Activated CD4-positive, alpha-beta memory T cell treated with anti-CD3 and anti-CD28 coated beads, Interleukin-2, amount 10 ng/mL, durations not matched to agents 7 days and 5 days (primary cell): ENCODE measurements at regions not wholly inside any gene's neighbourhood (a gene's known extent, or its start where the extent isn't known, plus 50 kb on each side); places are given as distances from the start of the nearest gene placed in this dataset.

Experiments
- CTCF ChIA-PET: fragments of 350-600 bp; sonication (Branson Sonifier 250); formaldehyde crosslinking; loops from one replicate; lab custom pipeline; 2021; ENCODE audit warnings: antibody characterized with exemption, inconsistent platforms; lab: Charles Lee
- POLR2A ChIA-PET: fragments of 350-600 bp; sonication (Branson Sonifier 250); formaldehyde crosslinking; loops from one replicate; lab custom pipeline; 2021; ENCODE audit warnings: antibody characterized with exemption; lab: Charles Lee
- DNase-seq: peaks from one replicate; pipeline ENCODE4 v3.0.0-alpha.2; 2020
- H3K27ac Mint-ChIP-seq: one replicate; pipeline ENCODE4 v1.8.0; 2021; ENCODE audit warnings: mild to moderate bottlenecking, mixed read lengths
- H3K27me3 Mint-ChIP-seq: one replicate; pipeline ENCODE4 v1.8.0; 2021; ENCODE audit warnings: mixed read lengths
- H3K36me3 Mint-ChIP-seq: one replicate; pipeline ENCODE4 v1.8.0; 2021; ENCODE audit warnings: low read depth, mixed read lengths
- H3K4me1 Mint-ChIP-seq: one replicate; pipeline ENCODE4 v1.8.0; 2021; ENCODE audit warnings: mixed read lengths
- H3K4me3 Mint-ChIP-seq: one replicate; pipeline ENCODE4 v1.8.0; 2021; ENCODE audit warnings: mild to moderate bottlenecking, mixed read lengths
- H3K9me3 Mint-ChIP-seq: one replicate; pipeline ENCODE4 v1.8.0; 2021; ENCODE audit warnings: mixed read lengths

DNA sequence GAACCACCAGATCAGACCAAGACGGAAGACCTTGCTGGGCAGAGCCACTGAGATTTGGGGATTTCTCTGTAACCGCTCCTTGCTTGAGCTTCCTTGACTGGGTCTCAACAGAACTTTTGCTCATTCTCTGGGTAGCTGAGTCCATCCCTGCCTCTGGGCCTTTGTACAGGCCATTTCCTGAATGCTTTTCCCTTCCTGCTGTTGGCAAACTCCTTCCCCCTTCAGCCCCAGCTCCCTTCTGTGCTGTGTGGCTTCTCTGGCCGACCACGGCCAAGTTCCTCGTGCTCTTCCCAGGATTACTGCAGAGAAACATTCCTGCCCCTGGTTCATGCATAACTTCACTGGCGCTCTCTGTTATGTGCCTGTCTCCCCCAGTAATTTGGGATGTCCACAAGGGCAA lies 150.5 kb upstream of the GPR26 start:
- Mint-ChIP-seq H3K27me3 (peaks cover under 1% of the 10 kb centered on the region), H3K9me3 (no peaks in the 10 kb centered on the region)
- CTCF ChIA-PET, result no interaction called here

DNA sequence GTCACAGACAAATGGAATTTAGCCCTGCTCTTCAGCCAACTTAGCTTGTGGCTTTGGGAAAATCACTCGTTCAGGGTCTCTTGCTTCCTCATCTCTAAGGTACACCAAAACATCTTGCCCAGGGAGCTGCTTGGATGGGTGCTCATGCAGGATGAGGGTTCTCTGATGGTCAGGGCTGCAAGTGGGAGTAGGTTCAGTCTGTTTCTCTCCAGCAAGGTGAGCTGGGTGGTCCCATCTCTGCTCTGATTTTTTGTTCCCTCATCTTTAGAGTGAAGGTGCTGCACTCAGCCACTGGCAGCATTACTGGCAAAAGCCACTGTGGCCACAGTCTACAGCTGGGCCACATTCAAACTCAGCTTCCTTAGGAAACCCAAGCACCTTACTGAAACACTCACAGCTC lies 149.9 kb upstream of the GPR26 start:
- CTCF ChIA-PET, result no interaction called here
- H3K36me3 Mint-ChIP-seq, result no peaks in the 10 kb centered on the region
- H3K4me3 Mint-ChIP-seq, result no peak overlapping the region
- H3K27ac Mint-ChIP-seq, result no peak overlapping the region
- H3K4me1 Mint-ChIP-seq, result no peaks in the 10 kb centered on the region
- POLR2A ChIA-PET, result no interaction called here
- no peak for DNase-seq
- no peaks in the 10 kb centered on the region for H3K27me3 Mint-ChIP-seq
- no peaks in the 10 kb centered on the region for H3K9me3 Mint-ChIP-seq

More for the DNA sequence above, 150.5 kb upstream of the GPR26 start:
- H3K36me3 Mint-ChIP-seq, result no peaks in the 10 kb centered on the region
- H3K4me1 Mint-ChIP-seq, result no peaks in the 10 kb centered on the region
- POLR2A ChIA-PET, result no interaction called here
- DNase-seq, result no peak
- no peak overlapping the region for H3K27ac Mint-ChIP-seq
- no peak overlapping the region for H3K4me3 Mint-ChIP-seq

DNA sequence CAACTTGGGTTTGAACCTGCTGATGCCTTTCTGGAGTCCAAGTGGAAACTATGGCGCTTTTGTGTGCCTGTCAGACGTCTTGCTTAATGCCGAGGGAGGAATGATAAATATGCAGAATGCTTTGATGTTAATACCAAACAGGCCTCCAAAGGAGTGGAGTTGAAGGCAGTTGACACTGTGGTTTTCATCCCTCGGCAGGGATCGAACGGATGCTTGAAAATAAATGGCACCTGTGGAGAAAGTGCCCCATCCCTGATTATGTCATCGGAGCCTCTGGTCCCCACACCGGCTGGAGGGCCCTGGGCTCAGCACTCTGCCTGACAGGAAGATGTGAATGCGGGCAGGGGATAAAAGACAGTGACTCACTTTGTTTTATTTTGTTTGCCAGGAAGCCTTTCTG lies 148.7 kb upstream of the GPR26 start:
- no peaks in the 10 kb centered on the region for H3K36me3 Mint-ChIP-seq
- H3K4me3 Mint-ChIP-seq, result no peak overlapping the region
- POLR2A ChIA-PET, result no interaction called here
- DNase-seq, result no peak
- CTCF ChIA-PET, result no interaction called here
- H3K27ac Mint-ChIP-seq, result no peak overlapping the region
- H3K9me3 Mint-ChIP-seq, result no peaks in the 10 kb centered on the region
- H3K4me1 Mint-ChIP-seq, result no peaks in the 10 kb centered on the region
- H3K27me3 Mint-ChIP-seq, result no peaks in the 10 kb centered on the region

DNA sequence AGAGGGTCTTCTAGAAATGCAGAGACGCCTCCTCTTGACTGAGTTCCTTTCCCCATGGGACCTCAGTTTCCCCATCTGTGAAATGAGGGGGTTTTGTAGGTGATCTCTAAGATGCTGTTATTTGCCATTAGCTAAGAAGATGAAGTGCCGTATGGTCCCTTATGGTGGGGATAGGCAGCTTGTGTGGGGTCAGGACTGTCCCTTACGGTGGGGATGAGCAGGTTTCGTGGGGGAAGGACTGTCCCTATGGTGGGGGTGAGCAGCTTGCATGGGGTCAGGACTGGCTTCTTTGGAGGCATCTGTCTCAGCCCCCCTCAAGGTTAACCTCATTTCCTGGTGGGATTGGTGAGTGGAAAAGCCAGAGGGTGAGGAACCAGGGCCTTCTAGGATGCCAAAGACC lies 148.3 kb upstream of the GPR26 start:
- Mint-ChIP-seq H3K36me3 (no peaks in the 10 kb centered on the region), H3K4me1 (no peaks in the 10 kb centered on the region), H3K27ac (no peak overlapping the region), H3K9me3 (no peaks in the 10 kb centered on the region), H3K4me3 (no peak overlapping the region), H3K27me3 (no peaks in the 10 kb centered on the region)
- no peak for DNase-seq
- ChIA-PET CTCF (no interaction called here), POLR2A (no interaction called here)

DNA sequence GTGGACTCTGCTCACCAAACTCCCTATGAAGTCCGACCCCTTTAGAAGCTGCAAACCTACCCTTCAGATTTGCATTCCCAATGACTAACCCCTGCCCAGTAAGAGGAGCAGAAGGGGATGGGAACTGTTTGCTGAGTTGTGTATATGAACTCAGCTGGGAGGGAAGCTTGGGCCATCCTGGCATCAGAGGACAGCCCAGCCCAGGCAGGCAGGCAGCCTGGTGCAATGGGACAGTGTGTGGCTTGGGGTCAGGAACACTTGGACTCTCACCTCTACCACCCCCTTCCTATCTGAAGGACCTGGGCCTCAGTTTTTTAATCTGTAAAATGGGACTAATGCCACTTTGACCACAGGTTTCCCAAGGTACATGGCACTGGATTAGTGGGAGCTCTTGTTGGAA lies 147.4 kb upstream of the GPR26 start:
- CTCF ChIA-PET, result no interaction called here
- POLR2A ChIA-PET, result no interaction called here
- Mint-ChIP-seq H3K27ac (no peak overlapping the region), H3K9me3 (no peaks in the 10 kb centered on the region), H3K27me3 (no peaks in the 10 kb centered on the region), H3K4me3 (no peak overlapping the region), H3K36me3 (no peaks in the 10 kb centered on the region), H3K4me1 (no peaks in the 10 kb centered on the region)
- no peak for DNase-seq

DNA sequence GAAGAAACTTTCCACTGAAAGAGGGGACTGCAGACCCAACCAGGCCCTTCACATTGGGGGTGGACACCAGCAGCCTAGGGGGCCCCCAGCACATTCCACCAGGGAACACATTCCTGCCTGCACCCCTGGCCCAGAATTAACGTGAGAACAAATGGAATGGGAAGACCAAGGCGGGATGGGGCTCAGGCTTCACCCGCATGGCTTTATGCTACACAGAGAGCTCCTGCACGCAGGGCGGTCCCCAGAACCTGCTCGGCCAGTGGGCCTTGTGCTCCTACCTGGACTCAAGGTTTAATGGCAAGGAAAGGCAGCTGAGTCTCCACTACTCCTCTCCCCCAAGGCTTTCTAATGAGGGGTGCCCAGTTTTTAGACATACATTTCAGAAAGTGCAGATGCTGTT lies 146.3 kb upstream of the GPR26 start:
- CTCF ChIA-PET, result no interaction called here
- H3K27ac Mint-ChIP-seq, result no peak overlapping the region
- no peaks in the 10 kb centered on the region for H3K27me3 Mint-ChIP-seq
- DNase-seq, result no peak
- POLR2A ChIA-PET, result no interaction called here
- no peaks in the 10 kb centered on the region for H3K4me1 Mint-ChIP-seq
- H3K9me3 Mint-ChIP-seq, result no peaks in the 10 kb centered on the region
- no peaks in the 10 kb centered on the region for H3K36me3 Mint-ChIP-seq
- no peak overlapping the region for H3K4me3 Mint-ChIP-seq

DNA sequence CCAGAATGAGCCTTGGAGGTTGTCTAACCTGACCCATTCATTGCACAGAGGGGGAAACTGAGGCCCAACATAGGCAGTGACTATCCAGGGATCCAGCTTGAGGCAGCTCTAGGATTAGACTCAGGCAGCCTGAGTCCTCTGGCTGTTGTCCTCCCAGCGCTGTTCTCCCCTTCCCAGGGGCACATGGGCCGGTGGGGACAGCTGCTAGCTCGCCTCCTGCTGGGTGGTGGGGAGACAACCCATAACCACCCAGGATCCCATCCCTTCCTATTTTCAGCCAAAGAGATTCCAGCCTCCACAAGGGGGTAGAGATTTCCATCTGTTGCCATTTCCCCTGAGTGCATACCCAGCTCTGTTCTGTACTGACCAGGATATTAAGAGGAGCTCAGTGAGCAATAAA lies 145.1 kb upstream of the GPR26 start:
- POLR2A ChIA-PET, result no interaction called here
- Mint-ChIP-seq H3K4me1 (no peaks in the 10 kb centered on the region), H3K9me3 (no peaks in the 10 kb centered on the region), H3K4me3 (no peak overlapping the region), H3K36me3 (no peaks in the 10 kb centered on the region), H3K27ac (no peak overlapping the region), H3K27me3 (no peaks in the 10 kb centered on the region)
- CTCF ChIA-PET, result no interaction called here
- no peak for DNase-seq

DNA sequence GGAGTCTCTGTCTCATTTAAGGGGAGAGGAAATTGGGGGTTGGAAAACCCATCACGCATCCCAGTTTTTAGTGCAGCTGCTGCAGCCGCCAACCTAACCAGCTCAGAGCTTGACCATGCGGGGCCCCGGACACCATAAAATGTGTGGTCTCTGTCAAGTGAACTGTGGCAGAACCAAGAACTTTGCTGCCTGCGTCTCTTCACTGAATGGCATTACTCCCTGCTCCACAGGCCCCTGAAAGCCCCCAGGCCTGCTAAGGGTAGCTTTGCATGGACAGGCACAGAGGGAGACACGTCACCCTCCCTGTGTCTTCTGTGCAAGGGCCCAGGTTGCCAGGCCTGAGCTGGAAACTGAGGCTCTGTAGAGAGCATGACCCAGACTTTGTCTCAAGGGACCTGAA lies 144.6 kb upstream of the GPR26 start:
- Mint-ChIP-seq H3K9me3 (no peaks in the 10 kb centered on the region), H3K4me1 (no peaks in the 10 kb centered on the region), H3K27ac (no peak overlapping the region), H3K36me3 (no peaks in the 10 kb centered on the region), H3K4me3 (no peak overlapping the region), H3K27me3 (no peaks in the 10 kb centered on the region)
- ChIA-PET CTCF (no interaction called here), POLR2A (no interaction called here)
- no peak for DNase-seq

DNA sequence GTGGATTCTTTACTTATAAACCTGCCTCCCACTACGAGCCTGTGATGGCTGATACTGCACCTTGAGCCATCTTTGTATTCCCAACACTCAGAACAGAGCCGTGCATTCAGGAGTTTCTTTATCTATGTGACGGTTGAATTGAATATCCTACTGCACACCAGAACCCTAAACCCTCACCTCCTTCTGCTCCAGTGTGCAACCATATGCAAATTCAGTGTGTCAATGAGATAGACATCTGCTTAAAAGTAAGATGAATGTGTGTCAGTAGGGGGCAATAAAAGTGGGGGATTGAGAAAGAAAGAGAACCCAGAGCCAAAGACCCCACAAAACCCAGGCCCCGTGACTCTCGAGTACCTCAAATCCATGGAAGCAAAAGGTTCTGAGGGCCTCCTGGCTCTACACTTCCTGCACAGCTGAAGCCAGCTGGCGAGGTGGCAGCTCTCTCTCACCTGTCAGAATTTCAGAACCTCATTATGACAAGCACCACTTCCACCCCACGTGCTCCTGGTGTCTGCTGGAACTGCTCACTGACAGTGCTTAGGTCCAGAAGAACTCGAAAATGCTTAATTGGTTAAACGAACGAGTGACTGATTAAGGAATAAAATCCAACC lies 143.3 kb upstream of the GPR26 start:
- H3K27ac Mint-ChIP-seq, result no peak overlapping the region
- CTCF ChIA-PET, result no interaction called here
- no peak overlapping the region for H3K4me3 Mint-ChIP-seq
- no peaks in the 10 kb centered on the region for H3K9me3 Mint-ChIP-seq
- DNase-seq, result no peak
- H3K4me1 Mint-ChIP-seq, result no peaks in the 10 kb centered on the region
- POLR2A ChIA-PET, result no interaction called here
- H3K36me3 Mint-ChIP-seq, result no peaks in the 10 kb centered on the region
- H3K27me3 Mint-ChIP-seq, result no peaks in the 10 kb centered on the region

DNA sequence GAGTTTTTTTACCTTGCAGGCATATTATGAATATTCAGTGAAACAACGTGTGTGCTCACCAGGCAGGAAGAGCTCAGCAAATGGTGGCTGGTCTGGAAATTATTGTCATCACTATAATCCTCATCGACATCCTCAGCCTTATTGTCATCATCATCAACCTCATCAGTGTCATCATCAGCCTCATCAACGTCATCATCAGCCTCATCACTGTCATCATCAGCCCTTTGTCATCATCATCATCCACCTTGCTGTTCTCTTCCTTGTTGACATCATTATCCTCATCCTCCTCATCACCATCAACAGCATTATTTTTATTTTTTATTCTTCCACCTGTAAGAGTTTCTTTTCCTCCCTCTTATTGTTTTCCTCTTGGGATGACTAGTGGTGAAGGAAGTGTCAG lies 142.3 kb upstream of the GPR26 start:
- Mint-ChIP-seq H3K27ac (no peak overlapping the region), H3K4me1 (no peaks in the 10 kb centered on the region), H3K4me3 (no peak overlapping the region), H3K9me3 (no peaks in the 10 kb centered on the region), H3K36me3 (no peaks in the 10 kb centered on the region), H3K27me3 (no peaks in the 10 kb centered on the region)
- CTCF ChIA-PET, result no interaction called here
- POLR2A ChIA-PET, result no interaction called here
- no peak for DNase-seq

DNA sequence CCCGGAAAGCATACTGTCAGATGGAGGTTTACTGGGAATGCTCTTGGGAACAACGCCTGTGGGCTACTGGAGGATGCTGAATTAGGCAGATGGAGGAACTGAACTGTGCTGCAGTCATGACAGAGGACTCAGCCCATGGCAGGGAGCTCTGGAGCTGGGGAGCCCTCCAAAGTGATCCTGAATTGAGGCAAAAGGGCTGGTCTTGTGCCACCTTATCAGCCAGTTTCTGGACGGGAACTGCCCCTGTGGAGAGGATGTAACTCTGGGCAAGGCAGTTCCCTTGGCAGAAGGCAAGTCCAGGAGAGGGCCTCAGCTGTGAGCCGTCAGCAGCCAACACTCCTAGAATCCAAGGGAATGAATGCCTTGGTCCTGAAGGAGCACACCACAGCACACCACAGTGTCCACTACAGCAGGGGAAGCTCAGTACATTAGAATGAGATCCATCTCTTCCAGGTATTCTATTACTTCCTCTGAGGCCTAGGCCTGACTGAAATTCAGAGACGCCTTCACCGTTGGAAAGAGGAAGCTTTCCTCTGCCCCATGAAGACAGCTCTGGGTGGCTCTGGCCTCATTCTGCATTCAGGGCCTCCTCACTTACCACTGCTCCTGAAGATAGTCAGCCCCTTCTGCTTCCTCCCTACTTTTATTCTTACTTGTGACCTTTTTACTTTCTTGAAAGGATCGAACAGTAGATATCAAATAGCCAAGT lies 139.6 kb upstream of the GPR26 start:
- CTCF ChIA-PET, result no interaction called here
- Mint-ChIP-seq H3K27me3 (no peaks in the 10 kb centered on the region), H3K4me3 (no peak overlapping the region), H3K4me1 (no peaks in the 10 kb centered on the region), H3K9me3 (no peaks in the 10 kb centered on the region), H3K36me3 (no peaks in the 10 kb centered on the region), H3K27ac (no peak overlapping the region)
- DNase-seq, result no peak
- POLR2A ChIA-PET, result no interaction called here

DNA sequence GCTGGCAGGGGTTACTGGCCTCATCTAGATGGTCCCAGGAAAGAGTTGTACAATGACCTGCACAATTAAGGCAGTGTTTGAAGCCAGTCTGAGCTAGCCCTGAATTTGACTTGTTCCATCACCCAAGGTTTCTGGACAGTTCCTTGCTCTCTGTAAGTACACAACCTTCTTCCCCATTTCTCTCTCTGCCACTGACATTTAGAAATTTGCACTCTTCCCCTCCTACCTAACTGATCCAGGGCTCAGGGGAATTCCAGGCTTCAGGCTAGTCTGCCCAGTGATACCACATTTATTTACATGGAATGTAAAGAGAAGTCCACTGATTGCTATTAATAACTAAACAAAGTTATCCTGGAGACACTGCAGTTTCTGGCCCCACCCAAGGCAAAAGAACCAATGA lies 139.0 kb upstream of the GPR26 start:
- H3K9me3 Mint-ChIP-seq, result no peaks in the 10 kb centered on the region
- no peaks in the 10 kb centered on the region for H3K27me3 Mint-ChIP-seq
- DNase-seq, result no peak
- H3K4me3 Mint-ChIP-seq, result no peak overlapping the region
- H3K27ac Mint-ChIP-seq, result no peak overlapping the region
- no peaks in the 10 kb centered on the region for H3K36me3 Mint-ChIP-seq
- POLR2A ChIA-PET, result no interaction called here
- CTCF ChIA-PET, result no interaction called here
- no peaks in the 10 kb centered on the region for H3K4me1 Mint-ChIP-seq

DNA sequence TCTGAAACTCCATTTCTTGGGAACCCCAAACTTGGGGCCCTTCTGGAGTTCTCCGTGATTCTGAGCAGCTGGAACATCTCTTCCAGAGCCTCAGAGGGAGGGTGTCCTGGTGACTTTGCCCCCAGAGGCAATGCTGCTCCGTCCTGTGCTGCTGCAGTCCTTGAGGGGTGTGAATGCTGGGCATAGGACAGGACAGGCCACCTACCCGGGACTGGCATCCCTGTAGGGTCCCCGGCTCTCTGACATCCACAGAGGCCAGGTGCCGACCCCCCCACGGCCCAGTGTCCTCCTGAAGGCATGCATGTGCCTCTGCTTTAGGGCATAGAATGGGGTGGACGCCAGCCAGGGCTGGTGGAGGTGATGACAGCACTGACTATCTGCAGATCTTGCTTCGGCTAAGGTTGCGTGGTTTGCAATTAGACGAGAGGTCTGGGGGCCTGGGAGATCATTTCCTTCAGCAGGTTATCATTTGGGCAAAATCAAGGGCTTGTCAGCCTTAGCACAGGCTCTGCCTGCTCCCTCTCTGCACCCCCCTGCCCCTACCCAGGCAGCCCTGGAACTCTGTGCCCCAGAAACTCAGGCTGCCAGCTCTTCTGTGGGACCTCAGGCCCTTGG lies 136.9 kb upstream of the GPR26 start:
- Mint-ChIP-seq H3K4me1 (no peaks in the 10 kb centered on the region), H3K27ac (no peak overlapping the region), H3K36me3 (no peaks in the 10 kb centered on the region), H3K4me3 (no peak overlapping the region), H3K9me3 (no peaks in the 10 kb centered on the region), H3K27me3 (peaks cover 11% of the 10 kb centered on the region)
- ChIA-PET POLR2A (no interaction called here), CTCF (no interaction called here)
- DNase-seq, result no peak
